BJ (cell line): ENCODE measurements at regions not wholly inside any gene's neighbourhood (a gene's known extent, or its start where the extent isn't known, plus 50 kb on each side); places are given as distances from the start of the nearest gene placed in this dataset.
"Not testable (repeated sequence)": the region's sequence is repeated elsewhere in the genome, so short reads cannot be mapped to it uniquely, and the experiment has no call there.

ENCODE experiments used
- CTCF ChIA-PET: fragments of 350-600 bp; formaldehyde crosslinking; extraction: SDS; loops from one replicate; lab custom pipeline; 2021; ENCODE audit warnings: antibody characterized with exemption, inconsistent platforms; lab: Yijun Ruan, JAX
- POLR2A ChIA-PET: fragments of 300-600 bp; sonication (Branson Sonifier 250); formaldehyde crosslinking; extraction: SDS; loops from one replicate; lab custom pipeline; 2021; ENCODE audit warnings: antibody characterized with exemption; lab: Charles Lee
- DNase-seq: peaks from one replicate; pipeline ENCODE4 v3.0.0-alpha.2; 2011; ENCODE audit warnings: low read depth
- H3K27me3 ChIP-seq: 2 replicates; pipeline ENCODE4 v1.6.0; 2011; ENCODE audit warnings: low read length; ENCODE audit not compliant: control insufficient read depth, insufficient read depth
- H3K36me3 ChIP-seq: 2 replicates; pipeline ENCODE4 v1.5.1; 2011; ENCODE audit warnings: low read length; ENCODE audit not compliant: control insufficient read depth, insufficient read depth
- H3K4me3 ChIP-seq: 2 replicates; pipeline ENCODE4 v1.5.1; 2011; ENCODE audit warnings: low read depth, mild to moderate bottlenecking, control low read depth, low read length
- CTCF ChIP-seq: IDR thresholded peaks from 2 replicates; pipeline ENCODE4 v1.5.1; 2011; ENCODE audit warnings: low read depth, mild to moderate bottlenecking, control low read depth, inconsistent platforms, low read length, moderate library complexity; ENCODE audit not compliant: insufficient read depth

- TF ChIP-seq CTCF, result no peak
- Histone ChIP-seq H3K27me3 (no peaks in the 10 kb centered on the region), H3K4me3 (no peak overlapping the region), H3K36me3 (no peaks in the 10 kb centered on the region)
- POLR2A ChIA-PET, result no interaction called here
- no peak for DNase-seq
- CTCF ChIA-PET, result interaction anchor here (0.7 to 1.2 kb wide), 2 partner anchors 16 to 28 kb away, joined by 3 read pairs; no protein-coding TSS in a partner anchor
These were observed 124.9 kb upstream of the MRI1 start for GRCh38 chr19:13639342-13639929.

GRCh38 chr19:13637664-13638063, 126.7 kb upstream of the MRI1 start:
- Histone ChIP-seq H3K4me3 (no peak overlapping the region), H3K36me3 (no peaks in the 10 kb centered on the region), H3K27me3 (no peaks in the 10 kb centered on the region)
- POLR2A ChIA-PET, result interaction anchor here (0.6 kb wide), 1 partner anchor 216 kb away, joined by 3 read pairs; no protein-coding TSS in a partner anchor
- no peak for TF ChIP-seq CTCF
- CTCF ChIA-PET, result interaction anchor here (1.3 kb wide), 1 partner anchor 49 kb away, joined by 3 read pairs; no protein-coding TSS in a partner anchor
- DNase-seq, result peak; percentile 55

GRCh38 chr19:13634658-13635057, 128.4 kb upstream of the CACNA1A start:
- CTCF ChIA-PET, result interaction anchor here (0.7 kb wide), 1 partner anchor 194 kb away, joined by 3 read pairs; no protein-coding TSS in a partner anchor
- POLR2A ChIA-PET, result no interaction called here
- Histone ChIP-seq H3K36me3 (no peaks in the 10 kb centered on the region), H3K27me3 (no peaks in the 10 kb centered on the region), H3K4me3 (no peak overlapping the region)
- TF ChIP-seq CTCF, result no peak
- DNase-seq, result no peak

GRCh38 chr19:13633522-13633922, 127.2 kb upstream of the CACNA1A start:
- no peak for DNase-seq
- Histone ChIP-seq H3K4me3 (no peak overlapping the region), H3K36me3 (no peaks in the 10 kb centered on the region), H3K27me3 (no peaks in the 10 kb centered on the region)
- TF ChIP-seq CTCF, result no peak
- ChIA-PET CTCF (no interaction called here), POLR2A (no interaction called here)

- DNase-seq, result no peak
- Histone ChIP-seq H3K4me3 (no peak overlapping the region), H3K36me3 (no peaks in the 10 kb centered on the region), H3K27me3 (no peaks in the 10 kb centered on the region)
- POLR2A ChIA-PET, result no interaction called here
- CTCF ChIA-PET, result no interaction called here
- no peak for TF ChIP-seq CTCF
These were observed 126.8 kb upstream of the CACNA1A start for GRCh38 chr19:13633109-13633508.

GRCh38 chr19:13632164-13632563, 125.9 kb upstream of the CACNA1A start:
- DNase-seq, POLR2A ChIA-PET, H3K27me3 ChIP-seq, H3K36me3 ChIP-seq, H3K4me3 ChIP-seq: not testable (repeated sequence)
- CTCF ChIA-PET, result interaction anchor here (1.3 kb wide), 1 partner anchor 15 kb away, joined by 3 read pairs; no protein-coding TSS in a partner anchor
